GM18519 (cell line): ENCODE measurements at regions not wholly inside any gene's neighbourhood (a gene's known extent, or its start where the extent isn't known, plus 50 kb on each side); places are given as distances from the start of the nearest gene placed in this dataset.
"Not testable (repeated sequence)": the region's sequence is repeated elsewhere in the genome, so short reads cannot be mapped to it uniquely, and the experiment has no call there.

Experiments used
- ATAC-seq: cut with Tn5 transposase; IDR thresholded peaks from one replicate; pipeline ENCODE4 v1.9.1; 2021; ENCODE audit warnings: mild to moderate bottlenecking, moderate library complexity; ENCODE audit not compliant: unreplicated experiment, low FRiP score

DNA sequence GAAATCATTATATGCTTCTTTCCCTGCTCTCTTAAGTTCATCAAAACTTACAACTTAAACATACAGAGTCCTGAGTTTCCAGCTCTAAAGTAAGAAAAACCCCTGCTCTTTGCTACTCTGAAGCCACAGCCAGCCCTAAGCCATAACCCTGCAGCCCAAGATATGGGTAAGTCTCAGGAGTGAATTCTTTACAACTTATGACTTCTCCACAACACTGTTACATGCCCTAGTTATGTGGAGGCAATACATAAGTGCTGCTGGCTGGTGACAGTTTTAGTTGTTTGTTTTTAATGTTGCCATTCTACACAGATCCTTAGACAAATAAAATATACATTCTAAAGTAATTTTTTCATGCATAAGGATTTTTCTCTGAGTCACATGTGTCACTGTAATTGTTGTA lies 100.2 kb downstream of the FBXO8 start:
- ATAC-seq = no peak

DNA sequence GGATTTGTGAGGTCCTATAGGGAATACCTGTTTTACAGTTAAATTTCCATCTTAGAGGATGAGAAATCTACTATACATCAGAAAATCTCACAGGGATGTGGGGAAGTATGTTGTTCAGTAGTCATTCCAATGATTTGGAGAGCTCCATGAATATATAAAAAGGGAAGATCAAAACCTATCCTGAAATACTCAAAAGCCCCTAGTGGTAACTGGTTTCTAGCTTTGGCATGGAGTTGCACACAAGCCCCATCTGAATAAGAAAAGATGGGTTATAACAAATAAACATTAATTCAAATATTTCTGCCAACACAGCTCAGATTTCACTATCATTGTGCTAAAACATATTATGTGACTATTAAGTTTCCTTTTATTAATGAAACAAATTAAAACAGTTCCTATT lies 101.6 kb downstream of the FBXO8 start:
- no peak for ATAC-seq

DNA sequence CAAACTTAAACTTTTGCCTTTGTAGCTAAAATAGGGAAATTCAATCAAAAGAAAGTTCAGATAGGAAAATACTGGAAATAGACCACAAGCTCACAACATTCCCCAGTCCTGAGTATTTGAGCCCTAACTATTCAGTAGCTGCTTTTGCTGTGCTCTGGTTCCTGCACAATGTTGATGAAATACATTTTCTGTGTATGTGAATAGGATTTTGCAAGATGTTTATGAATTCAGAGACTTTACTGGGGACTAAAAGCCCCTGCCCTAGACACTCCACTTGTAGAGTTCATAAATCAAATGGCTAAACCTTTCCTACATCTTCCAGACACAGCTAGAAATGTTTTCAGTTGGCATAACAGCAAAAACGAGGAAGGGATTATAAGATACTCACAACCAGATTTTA lies 105.9 kb downstream of the FBXO8 start:
- ATAC-seq = no peak

DNA sequence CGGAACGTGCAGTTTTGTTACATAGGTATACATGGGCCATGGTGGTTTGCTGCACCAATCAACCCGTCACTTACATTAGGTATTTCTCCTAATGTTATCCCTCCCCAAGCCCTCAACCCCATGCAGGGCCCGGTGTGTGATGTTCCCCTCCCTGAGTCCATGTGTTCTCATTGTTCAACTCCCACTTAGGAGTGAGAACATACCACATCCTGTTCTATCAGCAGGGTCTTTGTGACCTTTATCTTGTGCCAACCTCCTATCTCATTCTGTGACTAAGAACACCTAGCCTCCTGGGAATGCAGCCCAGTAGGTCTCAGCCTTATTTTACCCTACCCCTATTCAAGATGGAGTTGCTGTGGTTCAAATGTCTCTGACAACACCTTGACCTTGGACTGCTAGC lies 107.6 kb downstream of the FBXO8 start:
- ATAC-seq = not testable (repeated sequence)

DNA sequence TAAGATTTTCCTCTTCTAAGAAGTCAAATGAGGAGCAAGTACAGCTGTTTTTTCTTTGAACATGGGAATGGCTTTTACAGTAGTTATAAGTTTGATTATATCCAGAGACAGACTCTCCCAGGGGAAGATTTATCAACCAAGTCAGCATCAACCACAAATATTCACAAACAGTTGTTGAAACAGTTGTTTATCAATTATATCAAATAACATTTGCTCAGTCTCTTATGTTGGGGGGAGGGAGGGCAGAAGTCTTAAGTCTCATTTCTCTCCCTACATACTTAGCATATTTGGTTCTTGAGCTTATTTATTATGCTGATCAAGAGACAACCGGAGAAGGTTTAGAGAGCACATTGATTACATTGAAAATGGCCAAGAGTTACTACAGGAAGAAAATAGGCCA lies 110.1 kb downstream of the FBXO8 start:
- ATAC-seq = no peak

DNA sequence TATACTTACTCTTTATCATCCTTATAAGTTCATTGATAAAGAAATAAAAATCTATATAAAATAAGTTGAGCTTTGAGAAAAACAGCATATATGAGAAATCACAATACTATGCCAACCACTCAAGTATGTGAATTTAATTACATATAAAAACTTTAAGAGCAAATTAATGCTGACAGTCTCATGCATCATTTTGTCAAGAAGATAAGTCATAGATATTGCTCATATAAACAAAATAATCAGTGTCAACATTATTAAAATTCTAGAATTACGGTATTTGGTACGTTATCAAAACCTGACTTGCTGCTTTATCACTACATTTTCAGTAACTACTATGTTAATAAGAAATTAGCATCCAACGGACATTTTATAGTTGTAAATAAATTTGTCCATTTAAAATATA lies 111.2 kb downstream of the FBXO8 start:
- no peak for ATAC-seq

DNA sequence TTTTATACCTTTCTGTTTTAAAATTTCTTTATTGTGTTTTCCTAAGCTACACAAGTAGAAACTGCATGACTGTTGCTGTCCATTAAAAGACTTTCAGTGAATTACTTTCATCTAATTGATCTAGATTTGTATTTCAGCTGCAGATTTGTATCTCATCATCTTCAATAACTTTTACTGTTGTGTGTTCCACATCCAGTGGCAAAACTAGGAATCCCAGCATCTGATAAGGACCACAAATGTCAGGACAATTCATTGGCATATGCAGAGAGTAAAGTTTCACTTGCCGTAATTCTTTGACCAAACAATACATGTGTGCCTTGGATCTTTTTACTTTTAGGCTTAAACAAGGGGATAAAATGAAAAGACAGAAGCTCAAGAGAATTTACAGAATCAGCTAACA lies 112.6 kb downstream of the FBXO8 start:
- ATAC-seq = no peak

DNA sequence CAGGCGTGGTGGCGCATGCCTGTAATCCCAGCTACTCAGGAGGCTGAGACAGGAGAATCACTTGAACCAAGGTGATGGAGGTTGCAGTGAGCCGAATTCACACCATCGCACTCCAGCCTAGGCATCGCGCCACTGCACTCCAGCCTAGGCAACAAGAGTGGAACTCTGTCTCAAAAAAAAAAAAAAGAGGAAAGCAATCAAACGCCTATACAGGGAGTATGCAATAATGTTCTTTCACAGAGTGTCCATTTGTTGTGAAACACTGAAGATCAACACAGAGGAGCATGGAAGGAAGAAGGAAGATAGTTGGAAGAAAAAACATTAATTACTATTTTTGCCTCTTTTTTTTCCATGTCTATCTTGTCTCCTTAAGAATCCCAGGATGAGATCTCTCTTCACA lies 113.4 kb downstream of the FBXO8 start:
- ATAC-seq = no peak

DNA sequence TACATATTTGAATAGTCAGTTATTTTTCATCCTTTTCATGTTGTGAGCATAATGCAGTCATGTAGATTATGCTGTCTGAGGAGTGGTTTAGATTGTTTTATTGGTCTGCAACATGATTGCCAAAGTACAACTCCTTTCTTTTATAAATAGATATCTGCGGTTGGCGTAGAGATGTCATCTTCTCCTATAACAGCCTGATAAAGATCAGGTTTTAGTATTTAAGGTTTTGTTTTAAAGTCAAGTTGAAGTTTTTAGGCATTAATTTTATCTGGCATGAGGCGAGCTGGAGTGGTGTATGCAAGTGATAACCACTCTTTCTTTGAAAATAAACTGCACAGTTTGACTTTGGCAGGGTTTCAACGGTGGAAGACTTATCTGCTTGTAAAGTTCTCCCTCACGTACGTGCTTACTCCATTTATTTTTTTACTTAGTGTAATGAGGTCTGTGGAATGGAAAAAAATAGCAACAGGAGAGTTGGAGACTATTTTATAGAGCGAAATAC lies 126.3 kb downstream of the FBXO8 start:
- no peak for ATAC-seq

DNA sequence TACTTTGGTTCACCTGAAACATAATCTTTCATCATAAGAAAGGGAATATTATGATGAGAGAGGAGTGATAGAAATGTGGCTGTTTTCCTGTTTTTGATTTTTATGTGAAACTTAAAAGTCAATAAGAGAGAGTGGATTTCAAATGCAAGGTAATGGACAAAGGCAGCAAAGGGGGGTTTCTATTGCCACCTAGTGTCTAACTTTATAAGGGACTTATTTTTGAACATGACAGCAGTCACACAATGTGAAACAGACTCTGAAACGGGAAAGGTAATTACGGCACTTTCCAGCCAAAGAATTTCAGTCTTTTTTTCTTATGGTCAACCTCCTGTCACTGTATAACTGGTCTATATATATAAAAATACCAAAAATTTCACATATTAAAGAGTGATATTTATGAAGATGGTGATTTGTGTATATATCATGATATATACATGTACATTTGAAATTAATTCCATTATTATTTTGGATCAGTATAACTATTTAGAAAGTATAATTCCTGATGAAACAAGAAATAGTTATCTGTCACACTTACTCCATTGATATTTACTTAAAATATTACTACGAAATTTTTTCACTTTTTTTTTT lies 127.1 kb downstream of the FBXO8 start:
- ATAC-seq = peak; percentile 95

DNA sequence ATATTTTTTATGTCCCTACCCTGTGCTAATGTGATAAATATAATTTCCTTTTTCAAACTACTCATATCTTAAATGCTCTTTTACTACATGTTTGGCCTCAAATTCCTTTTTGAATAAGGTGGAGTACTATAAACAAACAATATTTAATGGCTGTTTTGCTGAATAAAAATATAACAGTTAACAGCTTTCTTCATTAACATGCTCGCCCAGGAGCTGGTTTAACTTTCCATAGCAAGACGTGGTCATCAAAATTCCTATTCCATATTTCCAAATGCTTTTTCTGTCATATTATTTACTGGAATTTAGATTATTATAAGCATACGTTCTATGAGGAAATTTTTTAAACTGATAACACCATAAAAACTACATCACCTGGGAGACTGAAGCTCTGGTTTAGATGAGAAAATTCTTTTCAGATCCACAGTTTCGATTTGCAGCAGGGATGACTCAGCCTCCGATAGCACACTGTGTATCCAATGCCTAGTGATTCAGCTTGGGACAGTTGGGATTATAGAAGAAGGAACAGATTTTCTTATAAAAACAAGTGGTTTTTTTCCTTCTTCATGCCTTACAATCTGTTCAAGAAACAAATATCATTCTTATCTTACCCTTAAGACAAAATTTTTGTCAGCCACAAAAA lies 129.1 kb downstream of the FBXO8 start:
- ATAC-seq = no peak

DNA sequence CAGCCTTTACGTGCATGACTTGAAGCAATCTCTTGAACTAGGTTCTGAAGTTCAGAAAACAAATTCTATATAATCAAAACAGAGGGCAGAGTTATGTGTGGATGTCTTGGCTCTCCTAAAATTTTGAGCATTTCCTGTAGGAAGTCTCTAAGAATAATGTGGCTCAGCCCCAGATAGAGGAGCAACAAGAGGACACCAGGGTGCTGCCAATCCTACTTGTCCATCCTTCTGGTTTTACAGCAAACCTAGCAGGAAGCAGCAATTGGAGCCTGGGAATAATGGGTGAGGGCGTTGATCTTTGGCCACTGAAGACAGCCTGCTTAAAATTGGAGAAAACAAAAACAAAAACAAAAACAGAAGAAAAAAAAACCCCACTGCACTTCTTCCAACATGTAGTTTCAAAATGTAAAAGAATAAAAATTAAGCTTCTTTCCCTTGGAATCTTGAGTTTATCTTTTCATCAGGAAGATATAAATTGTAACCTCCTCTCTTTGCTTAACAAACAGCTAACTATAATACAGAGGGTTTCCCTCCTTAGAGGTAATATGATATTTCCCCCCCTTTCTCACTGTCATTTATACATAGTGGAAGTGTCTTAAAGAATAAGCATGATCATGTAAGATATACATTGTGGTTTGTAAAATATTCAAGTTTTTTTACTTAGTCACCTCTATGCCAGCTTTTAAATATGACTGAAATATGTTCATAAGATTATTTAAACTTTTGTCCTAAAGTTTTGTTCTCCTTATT lies 130.6 kb downstream of the FBXO8 start:
- ATAC-seq = no peak

DNA sequence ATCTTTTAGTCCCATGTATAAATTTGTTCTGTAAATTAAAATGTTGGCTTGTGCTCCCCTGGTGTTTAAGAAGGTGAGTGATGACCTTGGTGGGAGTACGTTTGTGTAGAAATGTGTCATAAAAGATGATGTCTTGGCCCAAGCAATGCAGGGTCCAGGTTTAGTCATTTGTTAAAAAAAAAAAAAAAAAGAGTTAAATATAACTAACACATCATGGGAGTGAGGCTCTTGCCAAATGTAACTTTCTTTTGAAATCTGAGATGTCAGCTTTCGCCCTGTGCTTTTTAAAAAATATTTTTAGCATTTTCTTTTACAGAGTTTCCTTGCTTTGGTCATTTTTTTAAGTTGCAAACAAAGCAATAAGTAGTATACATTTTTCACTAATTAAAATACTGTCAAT lies 135.6 kb downstream of the FBXO8 start:
- no peak for ATAC-seq

DNA sequence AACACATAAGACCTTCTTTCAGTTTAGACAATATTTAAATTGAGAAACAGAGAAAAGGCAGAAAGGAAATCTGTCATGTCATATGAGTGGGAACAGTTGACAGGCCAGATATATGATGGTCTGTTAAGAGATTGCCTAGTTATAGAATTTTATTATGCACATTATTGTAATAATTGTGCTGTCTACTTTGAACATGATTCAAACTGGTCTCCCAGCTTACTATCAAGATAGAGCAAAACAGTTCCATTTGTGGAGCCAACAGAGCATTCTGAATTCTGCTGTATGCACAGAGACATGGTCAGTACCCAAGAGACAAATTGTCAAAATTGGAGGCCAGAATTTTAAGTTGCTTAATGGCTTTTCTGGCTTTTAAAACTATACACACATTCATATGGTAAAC lies 139.4 kb downstream of the FBXO8 start:
- ATAC-seq = no peak

DNA sequence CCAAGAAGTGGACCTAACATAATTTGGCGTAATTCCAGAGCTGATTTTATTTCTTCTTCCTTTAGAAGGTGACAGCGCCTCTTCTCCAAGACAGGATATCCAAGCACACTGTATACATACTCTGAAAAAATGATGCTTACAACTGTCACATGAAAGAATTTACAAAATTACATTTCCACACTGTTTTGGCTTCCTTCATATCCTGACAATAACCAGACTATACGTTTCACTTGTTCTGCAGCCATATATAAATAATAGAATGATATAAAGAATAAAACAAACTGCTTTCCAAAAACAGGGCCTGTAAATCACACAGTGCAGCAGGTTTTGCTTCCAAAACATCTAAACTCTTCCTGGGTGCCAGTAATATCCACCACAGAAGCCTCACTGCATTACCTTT lies 141.6 kb downstream of the FBXO8 start:
- no peak for ATAC-seq

DNA sequence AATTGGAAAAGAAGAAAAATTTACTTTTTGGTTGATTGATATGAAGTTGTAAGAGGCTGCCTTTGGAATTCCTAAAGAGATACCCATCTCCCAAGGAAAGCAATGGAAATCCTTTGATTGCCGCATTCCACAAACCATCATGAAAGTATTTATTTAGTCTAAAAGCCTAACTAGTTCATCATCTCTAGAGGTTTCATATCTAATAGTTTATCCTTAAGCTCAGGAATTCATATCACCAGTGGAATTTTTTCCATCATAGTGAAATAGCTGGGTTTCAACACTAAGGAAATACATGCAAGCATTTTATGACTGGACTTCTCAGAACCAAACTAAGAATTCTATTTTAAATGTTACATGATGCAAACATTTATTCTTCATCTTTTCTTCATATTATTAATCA lies 144.9 kb downstream of the FBXO8 start:
- ATAC-seq = no peak

DNA sequence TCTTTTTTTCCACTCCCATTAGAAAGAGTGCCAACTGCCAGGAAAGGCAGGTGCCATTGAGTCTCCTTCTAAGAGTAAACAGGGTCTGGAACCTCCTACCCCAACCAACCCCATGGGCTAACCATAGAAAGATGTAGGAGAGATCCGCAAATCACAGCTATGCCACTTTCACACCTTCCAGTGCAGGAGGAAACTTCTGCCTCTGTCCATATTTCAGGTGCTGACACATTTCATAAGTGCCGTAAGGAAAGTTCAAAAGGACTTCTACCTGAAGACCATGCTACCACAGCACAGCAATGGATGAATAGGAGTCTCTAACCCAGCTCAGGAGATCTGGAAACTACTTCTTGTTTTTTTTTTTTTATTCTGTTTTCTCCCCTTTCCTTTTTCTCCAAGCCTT lies 145.8 kb downstream of the FBXO8 start:
- ATAC-seq = no peak

DNA sequence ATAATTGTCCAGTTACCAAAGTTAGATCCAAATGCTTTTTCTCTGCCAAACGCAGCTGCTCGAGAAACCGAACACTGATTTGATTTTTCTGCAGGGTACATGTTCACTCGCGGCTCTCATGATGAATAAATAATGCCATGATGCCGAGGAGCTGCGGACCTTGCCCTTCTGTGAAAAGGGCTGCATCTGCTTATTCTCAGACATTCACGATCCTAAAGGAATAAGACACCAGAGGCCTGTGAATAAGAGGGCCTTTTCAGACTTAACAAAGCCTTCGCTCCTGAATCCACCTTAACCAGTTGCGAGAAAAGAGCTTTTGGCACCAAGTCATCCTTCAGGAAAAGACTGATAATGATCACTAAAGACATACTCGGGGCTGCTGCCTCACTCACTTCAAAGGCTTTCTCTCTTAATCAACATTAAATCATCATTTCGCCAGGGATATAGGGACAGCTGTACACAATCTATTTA lies 147.5 kb downstream of the FBXO8 start:
- no peak for ATAC-seq

DNA sequence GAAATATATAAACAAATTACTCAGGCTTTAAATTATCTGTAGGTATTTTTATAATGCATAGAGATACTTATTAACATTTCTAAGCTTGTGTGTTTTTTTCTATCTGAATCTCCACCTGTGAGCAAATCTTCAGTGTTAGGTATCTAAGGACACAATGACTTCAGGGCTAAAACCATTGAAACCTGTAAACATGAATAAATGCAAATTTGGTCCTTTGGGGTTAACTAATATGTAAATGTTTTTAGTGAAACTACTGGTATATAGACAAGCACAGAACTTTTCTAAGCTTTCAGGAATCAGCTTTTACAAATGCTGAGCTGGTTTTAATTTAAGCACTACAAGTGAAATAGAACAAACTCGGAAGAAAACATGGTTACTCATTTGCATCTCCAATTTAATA lies 147.9 kb downstream of the FBXO8 start:
- no peak for ATAC-seq

DNA sequence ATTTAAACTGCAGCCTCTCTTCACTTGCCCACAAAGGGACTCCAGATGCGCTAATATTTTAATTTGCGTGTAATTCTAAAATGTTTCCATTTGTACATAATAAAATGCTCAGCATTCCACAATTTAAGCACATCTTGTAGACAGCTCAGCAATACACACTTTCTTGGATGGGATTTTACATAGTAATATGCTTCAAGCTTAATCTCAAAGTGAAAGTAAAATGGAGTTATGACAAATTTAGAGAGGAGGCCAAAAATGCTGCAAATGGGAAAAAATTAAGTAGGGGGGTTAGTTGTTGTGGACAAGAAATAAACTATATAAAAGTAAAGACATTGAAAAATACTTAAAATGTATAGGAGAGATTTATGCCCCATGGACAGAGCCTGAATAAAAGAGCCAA lies 149.1 kb downstream of the FBXO8 start:
- no peak for ATAC-seq

DNA sequence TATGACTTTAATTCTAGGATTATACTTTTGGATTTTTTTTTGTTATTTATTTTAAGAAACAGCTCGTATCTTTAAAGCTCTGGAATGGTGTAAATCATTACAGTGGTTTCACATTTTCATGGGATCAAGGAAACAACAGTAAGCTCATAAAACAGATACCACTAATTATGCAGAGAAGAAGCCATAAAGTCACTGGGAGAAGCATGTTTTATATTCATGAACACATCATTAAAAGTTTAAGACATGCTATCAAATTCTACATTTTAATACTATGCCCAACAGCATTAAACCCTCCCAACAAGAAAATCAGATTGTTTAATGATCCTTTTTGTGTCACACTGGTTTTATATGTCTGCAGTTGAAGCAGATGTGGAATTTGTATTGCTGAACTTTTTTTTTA lies 149.9 kb downstream of the FBXO8 start:
- no peak for ATAC-seq

DNA sequence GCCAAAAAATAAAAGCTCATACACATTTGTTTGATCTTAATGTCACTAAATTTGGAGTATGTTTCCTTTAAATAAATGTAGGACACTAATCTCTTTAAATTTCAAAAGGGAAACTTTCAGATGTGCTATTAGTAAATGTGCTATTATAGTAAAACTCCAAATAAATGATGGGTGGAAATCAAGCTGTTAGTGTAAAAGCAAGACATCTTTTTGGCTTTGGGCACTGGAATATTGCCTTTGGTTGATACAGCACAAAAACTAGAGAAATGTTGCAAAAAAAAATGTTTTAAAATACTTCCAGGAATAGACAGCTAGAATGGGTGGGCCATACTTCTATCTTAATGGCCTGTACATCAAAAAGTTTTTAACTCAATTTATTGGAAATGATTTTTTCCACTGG lies 151.6 kb downstream of the FBXO8 start:
- ATAC-seq = no peak
